ENCODE measurements at regions not wholly inside any gene's neighbourhood (a gene's known extent, or its start where the extent isn't known, plus 50 kb on each side); places are given as distances from the start of the nearest gene placed in this dataset.

GRCh38 chr5:172542651-172543131, 88.4 kb upstream of the SH3PXD2B start:
- no peak overlapping the region for H3K27ac Mint-ChIP-seq
- no peak overlapping the region for H3K4me3 Mint-ChIP-seq
- Histone ChIP-seq H3K4me3 (no peak overlapping the region), H3K36me3 (ENCODE audit: insufficient read depth) (no peaks in the 10 kb centered on the region), H3K27ac (ENCODE audit: low read depth) (no peak overlapping the region), H3K4me2 (no peak overlapping the region), H3K27me3 (ENCODE audit: insufficient read depth) (no peaks in the 10 kb centered on the region), H3K4me1 (ENCODE audit: insufficient read depth) (peaks cover 7% of the 10 kb centered on the region), H3K79me2 (replicated peaks; ENCODE audit: insufficient read depth) (no peaks in the 10 kb centered on the region), H3K9me2 (ENCODE audit: insufficient read depth) (no peaks in the 10 kb centered on the region), H2AFZ (no peak overlapping the region; the same call in 1 of the 2 replicates), H4K20me1 (replicated peaks; ENCODE audit: insufficient read depth) (no peaks in the 10 kb centered on the region), H3F3A (replicated peaks; ENCODE audit: low read depth) (no peaks in the 10 kb centered on the region)
- peaks cover 6% of the 10 kb centered on the region for H3K27me3 Mint-ChIP-seq (ENCODE audit: insufficient read depth, low read depth, poor library complexity)
- H3K9me3 Mint-ChIP-seq: no peaks in the 10 kb centered on the region
- no peak for DNase-seq (ENCODE audit: low spot score)
- peaks cover 8% of the 10 kb centered on the region for H3K4me1 Mint-ChIP-seq
- no peak for ATAC-seq
- H3K36me3 Mint-ChIP-seq (ENCODE audit: low read depth): no peaks in the 10 kb centered on the region
- TF ChIP-seq CREB1 (CRISPR knock-in tag; IDR thresholded peaks at IDR 0.05; ENCODE audit: low read depth): no peak
- TF ChIP-seq REST (IDR thresholded peaks at IDR 0.05; ENCODE audit: unreplicated experiment): no peak
- no peak for TF ChIP-seq ZNF462 (CRISPR knock-in tag; IDR thresholded peaks at IDR 0.05)
- TF ChIP-seq STAT1 (IDR thresholded peaks at IDR 0.05; ENCODE audit: unreplicated experiment): no peak
- no peak for TF ChIP-seq JUNB (IDR thresholded peaks at IDR 0.05; ENCODE audit: unreplicated experiment)
- no peak for TF ChIP-seq ETS1 (IDR thresholded peaks at IDR 0.05)
- no peak for TF ChIP-seq ZNF331 (CRISPR knock-in tag; IDR thresholded peaks at IDR 0.05; ENCODE audit: low read depth)
- no peak for TF ChIP-seq EZH2 (IDR thresholded peaks at IDR 0.05; ENCODE audit: low read depth, unreplicated experiment)
